Astrocyte (in vitro differentiated cells and primary cell): ENCODE measurements at regions not wholly inside any gene's neighbourhood (a gene's known extent, or its start where the extent isn't known, plus 50 kb on each side); places are given as distances from the start of the nearest gene placed in this dataset.

Source experiments
- DNase-seq: peaks from one replicate; pipeline ENCODE4 v3.0.0-alpha.2; 2010; ENCODE audit warnings: low read depth
- FAIRE-seq: peaks from 2 replicates; lab custom pipeline; 2011; peaks lifted over from hg19 to GRCh38; lab: Jason Lieb, UNC
- H2AFZ ChIP-seq: 2 replicates; pipeline ENCODE4 v1.6.0; 2012; ENCODE audit warnings: low read depth, low read length, inconsistent platforms
- H3K27ac ChIP-seq: 2 replicates; pipeline ENCODE4 v1.5.1; 2011; ENCODE audit warnings: low read depth, low read length, inconsistent platforms
- H3K27me3 ChIP-seq: 2 replicates; pipeline ENCODE4 v1.6.0; 2011; ENCODE audit warnings: low read length, inconsistent platforms; ENCODE audit not compliant: insufficient read depth
- H3K36me3 ChIP-seq: 2 replicates; pipeline ENCODE4 v1.5.1; 2011; ENCODE audit warnings: low read length, inconsistent platforms; ENCODE audit not compliant: insufficient read depth
- H3K4me1 ChIP-seq: 2 replicates; pipeline ENCODE4 v1.5.1; 2011; ENCODE audit warnings: low read length, inconsistent platforms; ENCODE audit not compliant: insufficient read depth
- H3K4me2 ChIP-seq: 2 replicates; pipeline ENCODE4 v1.6.0; 2012; ENCODE audit warnings: low read length, inconsistent platforms
- H3K4me3 ChIP-seq: 2 replicates; pipeline ENCODE4 v1.5.1; 2011; ENCODE audit warnings: low read depth, mild to moderate bottlenecking, low read length, inconsistent platforms; ENCODE audit not compliant: insufficient read depth
- H3K79me2 ChIP-seq: 2 replicates; pipeline ENCODE4 v1.6.0; 2012; ENCODE audit warnings: mild to moderate bottlenecking, low read length, inconsistent platforms; ENCODE audit not compliant: insufficient read depth
- H3K9ac ChIP-seq: 2 replicates; pipeline ENCODE4 v1.6.0; 2012; ENCODE audit warnings: mild to moderate bottlenecking, low read length, inconsistent platforms
- H3K9me3 ChIP-seq: 2 replicates; pipeline ENCODE4 v1.5.1; 2012; ENCODE audit warnings: low read depth, mild to moderate bottlenecking, low read length, inconsistent platforms; ENCODE audit not compliant: insufficient read depth
- H4K20me1 ChIP-seq: 2 replicates; pipeline ENCODE4 v1.6.0; 2012; ENCODE audit warnings: low read length, inconsistent platforms; ENCODE audit not compliant: insufficient read depth
- H3K27ac Mint-ChIP-seq: one replicate; pipeline ENCODE4 v1.8.0; 2021; ENCODE audit warnings: mild to moderate bottlenecking, mixed read lengths; ENCODE audit not compliant: unreplicated experiment
- H3K27me3 Mint-ChIP-seq: one replicate; pipeline ENCODE4 v1.8.0; 2021; ENCODE audit warnings: low read depth, mixed read lengths; ENCODE audit not compliant: unreplicated experiment
- H3K36me3 Mint-ChIP-seq: one replicate; pipeline ENCODE4 v1.8.0; 2021; ENCODE audit warnings: low read depth, mixed read lengths; ENCODE audit not compliant: unreplicated experiment
- H3K4me1 Mint-ChIP-seq: one replicate; pipeline ENCODE4 v1.8.0; 2021; ENCODE audit warnings: low read depth, mixed read lengths; ENCODE audit not compliant: unreplicated experiment
- H3K4me3 Mint-ChIP-seq: one replicate; pipeline ENCODE4 v1.8.0; 2021; ENCODE audit warnings: mild to moderate bottlenecking, moderate library complexity, mixed read lengths; ENCODE audit not compliant: unreplicated experiment
- H3K9me3 Mint-ChIP-seq: one replicate; pipeline ENCODE4 v1.8.0; 2021; ENCODE audit warnings: mild to moderate bottlenecking, mixed read lengths; ENCODE audit not compliant: unreplicated experiment
- CTCF ChIP-seq: IDR thresholded peaks from 2 replicates; pipeline ENCODE4 v1.5.1; 2011; ENCODE audit warnings: low read depth, mild to moderate bottlenecking, inconsistent platforms, low read length, moderate library complexity; ENCODE audit not compliant: insufficient read depth
- EZH2 ChIP-seq: IDR thresholded peaks from 2 replicates; pipeline ENCODE4 v1.6.1; 2012; ENCODE audit warnings: mild to moderate bottlenecking, low read length, inconsistent platforms; ENCODE audit not compliant: insufficient read depth

GRCh38 chr5:93909356-93909755, 168.0 kb upstream of the POU5F2 start:
- H3K4me1 ChIP-seq = no peaks in the 10 kb centered on the region
- FAIRE-seq = no peak
- no peak overlapping the region for H3K27ac ChIP-seq
- H3K9me3 ChIP-seq = no peaks in the 10 kb centered on the region
- no peak overlapping the region for H3K4me2 ChIP-seq
- H3K27me3 ChIP-seq = no peaks in the 10 kb centered on the region
- no peaks in the 10 kb centered on the region for H4K20me1 ChIP-seq
- no peaks in the 10 kb centered on the region for H3K79me2 ChIP-seq
- no peak overlapping the region for H3K4me3 ChIP-seq
- no peak overlapping the region for H3K4me3 Mint-ChIP-seq
- H3K36me3 ChIP-seq = no peaks in the 10 kb centered on the region
- H3K4me1 Mint-ChIP-seq = no peaks in the 10 kb centered on the region
- no peaks in the 10 kb centered on the region for H3K27me3 Mint-ChIP-seq
- no peaks in the 10 kb centered on the region for H3K36me3 Mint-ChIP-seq
- no peak for DNase-seq
- no peak overlapping the region for H3K27ac Mint-ChIP-seq
- H3K9me3 Mint-ChIP-seq = no peaks in the 10 kb centered on the region
- H2AFZ ChIP-seq = no peak overlapping the region
- TF ChIP-seq CTCF (no peak), EZH2 (no peak)
- no peak overlapping the region for H3K9ac ChIP-seq

- no peaks in the 10 kb centered on the region for H3K27me3 ChIP-seq
- H3K9ac ChIP-seq = no peak overlapping the region
- H3K36me3 ChIP-seq = no peaks in the 10 kb centered on the region
- H3K27me3 Mint-ChIP-seq = no peaks in the 10 kb centered on the region
- no peaks in the 10 kb centered on the region for H4K20me1 ChIP-seq
- no peak overlapping the region for H3K4me3 ChIP-seq
- H3K9me3 Mint-ChIP-seq = no peaks in the 10 kb centered on the region
- H3K4me2 ChIP-seq = no peak overlapping the region
- no peaks in the 10 kb centered on the region for H3K79me2 ChIP-seq
- H3K27ac ChIP-seq = no peak overlapping the region
- TF ChIP-seq EZH2 (no peak), CTCF (no peak)
- H3K36me3 Mint-ChIP-seq = no peaks in the 10 kb centered on the region
- no peaks in the 10 kb centered on the region for H3K4me1 ChIP-seq
- H3K27ac Mint-ChIP-seq = no peak overlapping the region
- no peak overlapping the region for H3K4me3 Mint-ChIP-seq
- FAIRE-seq = no peak
- no peaks in the 10 kb centered on the region for H3K4me1 Mint-ChIP-seq
- H2AFZ ChIP-seq = no peak overlapping the region
- H3K9me3 ChIP-seq = no peaks in the 10 kb centered on the region
- no peak for DNase-seq
Observed at GRCh38 chr5:93904917-93905316, 163.5 kb upstream of the POU5F2 start.

GRCh38 chr5:93902288-93902687, 160.9 kb upstream of the POU5F2 start:
- H3K36me3 ChIP-seq = no peaks in the 10 kb centered on the region
- H3K27ac ChIP-seq = no peak overlapping the region
- no peaks in the 10 kb centered on the region for H3K4me1 ChIP-seq
- H2AFZ ChIP-seq = no peak overlapping the region
- no peaks in the 10 kb centered on the region for H3K9me3 ChIP-seq
- H3K79me2 ChIP-seq = no peaks in the 10 kb centered on the region
- H3K4me3 Mint-ChIP-seq = no peak overlapping the region
- no peak overlapping the region for H3K4me2 ChIP-seq
- H3K27ac Mint-ChIP-seq = no peak overlapping the region
- DNase-seq (no peak), FAIRE-seq (no peak)
- no peak overlapping the region for H3K4me3 ChIP-seq
- TF ChIP-seq CTCF (no peak), EZH2 (no peak)
- no peaks in the 10 kb centered on the region for H3K4me1 Mint-ChIP-seq
- H3K27me3 Mint-ChIP-seq = no peaks in the 10 kb centered on the region
- no peaks in the 10 kb centered on the region for H3K36me3 Mint-ChIP-seq
- H3K27me3 ChIP-seq = no peaks in the 10 kb centered on the region
- H3K9ac ChIP-seq = no peak overlapping the region
- no peaks in the 10 kb centered on the region for H3K9me3 Mint-ChIP-seq
- H4K20me1 ChIP-seq = no peaks in the 10 kb centered on the region
